HL-60 (cell line): ENCODE measurements at regions not wholly inside any gene's neighbourhood (a gene's known extent, or its start where the extent isn't known, plus 50 kb on each side); places are given as distances from the start of the nearest gene placed in this dataset.

Experiments used
- DNase-seq, 2 experiments: peaks; one replicate each; pipeline ENCODE4 v3.0.0-alpha.2; 2010 to 2020; ENCODE audit warnings: low read depth in 1 of 2, low spot score in 1 of 2
- H3K27ac ChIP-seq: fragments of 250-450 bp; sonication (Bioruptor Pico); replicated peaks from 2 replicates; pipeline ENCODE4 v1.5.1; 2020; ENCODE audit warnings: mild to moderate bottlenecking, moderate library complexity
- H3K27me3 ChIP-seq: fragments of 250-450 bp; sonication (Bioruptor Pico); 2 replicates; pipeline ENCODE4 v1.5.1; 2021; ENCODE audit warnings: mild to moderate bottlenecking, moderate library complexity; ENCODE audit not compliant: insufficient read depth, poor library complexity, severe bottlenecking
- H3K4me3 ChIP-seq: replicated peaks from 2 replicates; pipeline ENCODE4 v1.5.1; 2011; ENCODE audit warnings: mild to moderate bottlenecking, control low read depth, low read length; ENCODE audit not compliant: insufficient read depth
- CTCF ChIP-seq: IDR thresholded peaks from one replicate; pipeline ENCODE4 v1.5.1; 2011; ENCODE audit warnings: low read length, control low read depth, inconsistent platforms; ENCODE audit not compliant: insufficient read depth
- GABPA ChIP-seq: IDR thresholded peaks from 2 replicates; pipeline ENCODE4 v1.6.1; 2012; ENCODE audit warnings: low read depth
- POLR2AphosphoS5 ChIP-seq: IDR thresholded peaks from 2 replicates; pipeline ENCODE4 v1.6.1; 2012; ENCODE audit warnings: low read depth
- REST ChIP-seq: IDR thresholded peaks from 2 replicates; pipeline ENCODE4 v1.6.1; 2012; ENCODE audit warnings: low read depth; ENCODE audit not compliant: insufficient replicate concordance
- SPI1 ChIP-seq: IDR thresholded peaks from 2 replicates; pipeline ENCODE4 v1.6.1; 2012; ENCODE audit warnings: low read depth, mild to moderate bottlenecking, borderline replicate concordance

- TF ChIP-seq POLR2AphosphoS5: no peak
- no peak for TF ChIP-seq GABPA
- TF ChIP-seq SPI1: no peak
- TF ChIP-seq CTCF: no peak
- TF ChIP-seq REST: no peak
- no peak overlapping the region for H3K27ac ChIP-seq
- no peaks in the 10 kb centered on the region for H3K27me3 ChIP-seq
- DNase-seq: no peak
- H3K4me3 ChIP-seq: no peak overlapping the region
These were observed 728.3 kb downstream of the TYW1 start for GRCh38 chr7:67724955-67725354.

DNA sequence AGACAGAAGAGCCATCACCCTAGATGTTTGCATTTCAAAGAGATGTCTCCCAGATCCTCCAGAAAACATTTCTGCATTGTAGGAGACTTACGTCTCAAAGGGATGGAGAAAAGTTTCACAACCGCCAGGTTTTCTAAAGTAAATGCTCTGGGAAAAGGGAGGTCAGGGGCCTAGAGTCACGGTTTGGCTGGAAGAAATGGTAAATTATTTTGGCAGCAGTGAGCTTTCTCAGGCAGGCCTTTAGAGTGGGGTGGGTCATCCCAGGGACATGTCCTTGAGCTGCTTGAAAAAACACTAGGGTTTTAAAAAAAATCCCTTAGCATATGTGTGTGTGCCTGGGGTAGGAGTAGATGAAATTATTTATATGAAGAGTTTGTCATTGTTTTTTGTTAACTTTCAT lies 728.8 kb downstream of the TYW1 start:
- Histone ChIP-seq H3K27me3 (no peaks in the 10 kb centered on the region), H3K27ac (no peak overlapping the region), H3K4me3 (no peak overlapping the region)
- no peak for TF ChIP-seq REST
- TF ChIP-seq CTCF: no peak
- TF ChIP-seq POLR2AphosphoS5: no peak
- TF ChIP-seq SPI1: no peak
- no peak for TF ChIP-seq GABPA
- DNase-seq: no peak

DNA sequence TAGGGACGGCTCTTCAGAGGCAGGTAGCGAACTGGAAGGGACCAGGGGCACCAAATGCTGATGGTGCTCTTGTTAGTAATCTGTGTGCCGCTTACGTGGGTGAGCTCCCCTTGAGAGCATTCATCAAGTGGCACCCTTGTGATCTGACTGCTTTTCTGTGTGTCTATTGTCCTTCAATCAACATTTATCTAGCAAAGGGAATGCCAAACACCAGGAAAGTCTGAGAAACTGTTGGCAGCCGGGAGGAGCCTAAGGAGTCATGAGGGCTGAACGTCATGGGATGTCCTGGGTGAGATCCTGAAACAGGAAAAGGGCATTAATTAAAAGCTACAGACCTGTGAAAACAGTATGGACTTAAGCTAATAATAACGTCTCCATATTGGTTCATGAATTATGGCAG lies 733.1 kb downstream of the TYW1 start:
- H3K27me3 ChIP-seq: no peaks in the 10 kb centered on the region
- H3K4me3 ChIP-seq: no peak overlapping the region
- TF ChIP-seq POLR2AphosphoS5: no peak
- TF ChIP-seq SPI1: no peak
- TF ChIP-seq GABPA: no peak
- no peak for TF ChIP-seq CTCF
- TF ChIP-seq REST: no peak
- DNase-seq: no peak
- H3K27ac ChIP-seq: no peak overlapping the region
